ENCODE measurements at regions not wholly inside any gene's neighbourhood (a gene's known extent, or its start where the extent isn't known, plus 50 kb on each side); places are given as distances from the start of the nearest gene placed in this dataset.

DNA sequence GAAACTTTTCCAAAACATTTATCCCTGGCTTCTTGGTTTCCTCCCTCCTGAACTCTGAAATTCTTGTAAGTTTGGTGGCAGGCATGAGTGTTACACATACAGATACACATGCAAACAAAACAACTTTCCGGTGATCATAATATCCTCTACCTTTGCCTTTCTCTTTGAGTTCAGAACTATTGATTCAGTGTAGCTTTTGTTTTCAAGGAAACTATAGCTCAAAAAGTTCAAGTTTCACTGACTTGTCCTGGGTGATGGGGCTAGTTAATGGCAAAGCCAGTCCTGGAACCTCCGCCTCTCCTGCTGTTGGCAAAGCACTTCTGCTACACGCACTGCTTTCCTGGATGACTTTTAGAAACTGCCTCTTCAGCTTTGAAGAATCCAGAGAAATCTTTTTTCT lies 177.3 kb upstream of the FAT1 start:
- no peak for DNase-seq (ENCODE audit: low read depth)
- TF ChIP-seq, protein P1, sequence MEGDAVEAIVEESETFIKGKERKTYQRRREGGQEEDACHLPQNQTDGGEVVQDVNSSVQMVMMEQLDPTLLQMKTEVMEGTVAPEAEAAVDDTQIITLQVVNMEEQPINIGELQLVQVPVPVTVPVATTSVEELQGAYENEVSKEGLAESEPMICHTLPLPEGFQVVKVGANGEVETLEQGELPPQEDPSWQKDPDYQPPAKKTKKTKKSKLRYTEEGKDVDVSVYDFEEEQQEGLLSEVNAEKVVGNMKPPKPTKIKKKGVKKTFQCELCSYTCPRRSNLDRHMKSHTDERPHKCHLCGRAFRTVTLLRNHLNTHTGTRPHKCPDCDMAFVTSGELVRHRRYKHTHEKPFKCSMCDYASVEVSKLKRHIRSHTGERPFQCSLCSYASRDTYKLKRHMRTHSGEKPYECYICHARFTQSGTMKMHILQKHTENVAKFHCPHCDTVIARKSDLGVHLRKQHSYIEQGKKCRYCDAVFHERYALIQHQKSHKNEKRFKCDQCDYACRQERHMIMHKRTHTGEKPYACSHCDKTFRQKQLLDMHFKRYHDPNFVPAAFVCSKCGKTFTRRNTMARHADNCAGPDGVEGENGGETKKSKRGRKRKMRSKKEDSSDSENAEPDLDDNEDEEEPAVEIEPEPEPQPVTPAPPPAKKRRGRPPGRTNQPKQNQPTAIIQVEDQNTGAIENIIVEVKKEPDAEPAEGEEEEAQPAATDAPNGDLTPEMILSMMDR (IDR thresholded peaks at IDR 0.05; ENCODE audit: control insufficient read depth, extremely low read depth, insufficient read depth): no peak
- H3K4me3 ChIP-seq (ENCODE audit: low read depth, low read length): no peak overlapping the region

DNA sequence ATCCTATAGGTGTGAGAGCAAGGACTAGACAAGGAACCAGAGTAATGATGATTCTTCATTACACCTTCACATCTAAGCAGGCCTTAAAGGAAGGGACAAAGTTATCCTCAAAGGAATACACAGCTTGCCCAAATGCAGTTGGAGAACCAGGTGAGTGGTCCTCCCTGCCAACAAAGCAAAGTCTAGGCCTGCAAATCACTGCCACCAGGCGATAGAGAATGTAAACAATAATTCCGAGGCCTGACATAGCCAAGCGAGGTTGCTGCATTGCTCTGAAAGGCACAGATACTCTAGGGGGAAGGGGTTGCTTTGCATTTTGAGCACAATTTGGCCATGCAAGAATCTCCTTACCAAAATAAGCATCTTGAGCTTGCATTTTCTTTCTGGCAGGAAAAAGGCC lies 178.2 kb upstream of the FAT1 start:
- TF ChIP-seq, protein P1 (IDR thresholded peaks at IDR 0.05; ENCODE audit: control insufficient read depth, extremely low read depth, insufficient read depth): no peak
- no peak for DNase-seq (ENCODE audit: low read depth)
- no peak overlapping the region for H3K4me3 ChIP-seq (ENCODE audit: low read depth, low read length)

DNA sequence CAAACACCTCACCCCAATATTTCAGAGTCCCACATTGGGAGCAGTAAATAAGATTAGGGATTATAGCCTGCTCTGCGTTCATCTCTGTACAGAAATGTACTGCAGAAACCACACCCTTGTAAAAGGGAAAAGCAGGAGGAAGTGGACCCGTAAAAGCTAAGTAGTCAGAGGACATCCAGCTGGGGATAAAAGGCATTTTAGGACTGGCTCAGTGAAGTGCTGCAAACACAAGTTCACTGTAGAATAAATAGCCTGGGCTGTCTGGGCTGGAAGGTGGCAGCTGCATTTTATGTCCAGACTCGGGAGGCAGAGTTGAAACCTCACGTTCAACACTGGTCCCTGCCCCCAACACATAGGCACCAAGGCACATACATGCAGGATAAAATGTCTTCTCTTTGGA lies 178.7 kb upstream of the FAT1 start:
- H3K4me3 ChIP-seq (ENCODE audit: low read depth, low read length): no peak overlapping the region
- no peak for DNase-seq (ENCODE audit: low read depth)
- TF ChIP-seq, protein P1 (IDR thresholded peaks at IDR 0.05; ENCODE audit: control insufficient read depth, extremely low read depth, insufficient read depth): no peak

DNA sequence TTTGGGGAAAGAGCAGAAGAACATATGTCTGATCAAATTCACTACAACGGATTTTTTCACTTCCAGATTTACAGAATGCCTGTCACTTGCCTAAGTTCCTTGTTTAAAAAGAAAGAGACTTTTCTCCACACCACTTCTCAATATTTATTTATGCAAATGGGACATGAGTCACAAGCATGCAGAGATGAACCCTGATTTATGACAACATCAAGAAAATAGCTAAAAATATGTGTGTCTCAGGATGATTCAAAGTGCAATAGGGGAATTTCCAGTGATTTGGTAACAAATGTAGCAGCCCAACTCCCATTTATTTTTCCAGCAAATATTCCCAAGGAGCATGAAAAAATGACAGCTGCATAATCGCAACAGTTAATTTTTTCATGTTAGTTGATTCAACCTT lies 180.4 kb upstream of the FAT1 start:
- TF ChIP-seq, protein P1 (IDR thresholded peaks at IDR 0.05; ENCODE audit: control insufficient read depth, extremely low read depth, insufficient read depth): no peak
- H3K4me3 ChIP-seq (ENCODE audit: low read depth, low read length): no peak overlapping the region
- no peak for DNase-seq (ENCODE audit: low read depth)

DNA sequence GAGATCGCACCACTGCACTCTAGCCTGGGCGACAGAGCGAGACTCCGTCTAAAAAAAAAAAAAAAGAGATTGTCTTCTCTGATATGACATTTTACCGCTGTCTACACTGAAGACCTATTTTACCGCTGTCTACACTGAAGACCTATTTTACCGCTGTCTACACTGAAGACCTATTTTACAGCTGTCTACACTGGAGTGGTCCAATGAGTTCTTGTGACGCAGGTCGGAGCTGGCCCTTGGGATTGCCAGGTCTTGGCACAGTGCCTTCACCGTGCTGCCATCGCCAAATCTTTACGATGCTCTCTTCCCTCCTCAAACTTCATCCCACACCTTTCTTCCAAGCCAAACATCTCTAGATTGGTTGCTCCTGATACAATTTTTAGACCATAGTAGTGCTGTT lies 183.1 kb upstream of the FAT1 start:
- no peak for DNase-seq (ENCODE audit: low read depth)
- TF ChIP-seq, protein P1 (IDR thresholded peaks at IDR 0.05; ENCODE audit: control insufficient read depth, extremely low read depth, insufficient read depth): no peak

DNA sequence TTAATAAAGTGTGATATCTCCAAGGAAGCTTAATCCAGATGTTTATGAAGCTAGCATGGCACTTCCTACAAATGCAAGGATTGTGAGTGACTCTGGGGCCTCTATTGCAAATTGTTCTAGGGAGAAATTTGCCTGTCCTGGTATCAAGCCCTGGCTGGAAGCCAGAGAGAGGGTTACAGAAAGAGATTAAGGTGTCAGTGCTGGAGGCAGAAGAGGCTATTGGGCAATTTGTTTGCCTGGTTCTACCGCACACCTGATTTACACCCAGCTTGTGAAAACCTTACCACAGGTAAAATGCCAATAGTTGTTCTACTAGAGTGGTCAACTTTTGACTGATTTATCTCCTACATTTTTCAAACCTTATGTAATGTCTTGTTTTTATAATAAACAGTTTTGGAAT lies 186.7 kb upstream of the FAT1 start:
- no peak for DNase-seq (ENCODE audit: low read depth)
- no peak overlapping the region for H3K4me3 ChIP-seq (ENCODE audit: low read depth, low read length)
- TF ChIP-seq, protein P1 (IDR thresholded peaks at IDR 0.05; ENCODE audit: control insufficient read depth, extremely low read depth, insufficient read depth): no peak

More for the DNA sequence above, 183.1 kb upstream of the FAT1 start:
- no peak overlapping the region for H3K4me3 ChIP-seq (ENCODE audit: low read depth, low read length)

DNA sequence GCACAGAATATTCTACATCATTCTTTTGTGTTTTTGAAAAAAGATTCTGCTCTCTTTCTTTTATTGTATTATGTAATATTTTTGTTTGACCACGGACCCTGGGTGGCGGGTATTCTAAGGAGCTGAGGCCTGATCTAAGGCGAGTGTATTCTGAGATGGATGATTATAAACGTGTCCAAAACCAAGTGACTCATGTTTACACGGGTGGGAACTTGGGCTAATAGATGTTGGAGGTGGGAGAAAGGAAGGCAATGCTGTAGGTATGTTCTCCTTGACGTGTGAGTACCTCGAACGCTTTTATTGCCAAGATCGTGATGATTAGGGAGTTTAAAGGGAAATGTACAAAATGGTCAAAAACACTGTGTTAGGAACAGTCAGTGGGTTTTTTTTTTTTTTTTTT lies 188.9 kb upstream of the FAT1 start:
- no peak overlapping the region for H3K4me3 ChIP-seq (ENCODE audit: low read depth, low read length)
- TF ChIP-seq, protein P1 (IDR thresholded peaks at IDR 0.05; ENCODE audit: control insufficient read depth, extremely low read depth, insufficient read depth): no peak
- DNase-seq (ENCODE audit: low read depth): no peak
